SK-N-MC (cell line): ENCODE measurements at regions not wholly inside any gene's neighbourhood (a gene's known extent, or its start where the extent isn't known, plus 50 kb on each side); places are given as distances from the start of the nearest gene placed in this dataset.

Experiments
- EZH2 ChIP-seq: fragments of 200-600 bp; sonication (generic); IDR thresholded peaks from one replicate; pipeline ENCODE4 v1.6.1; 2017; ENCODE audit warnings: antibody characterized with exemption
- FOXP2 ChIP-seq: optimal IDR thresholded peaks from 2 replicates; pipeline ENCODE3; 2011; ENCODE audit warnings: mild to moderate bottlenecking, moderate library complexity; ENCODE audit not compliant: insufficient read depth; ENCODE audit errors: extremely low read length, control extremely low read depth
- POLR2AphosphoS5 ChIP-seq: IDR thresholded peaks from 2 replicates; pipeline ENCODE4 v1.6.1; 2012; ENCODE audit warnings: mild to moderate bottlenecking, low read depth, low read length, borderline replicate concordance

GRCh38 chr13:21875116-21875515 is 204.2 kb downstream of the FGF9 start:
- no peak for TF ChIP-seq EZH2
- no peak for TF ChIP-seq POLR2AphosphoS5
- no peak for TF ChIP-seq FOXP2
